ENCODE measurements at regions not wholly inside any gene's neighbourhood (a gene's known extent, or its start where the extent isn't known, plus 50 kb on each side); places are given as distances from the start of the nearest gene placed in this dataset.
A peak's percentile ranks its signal among the peaks of the same experiment; 100 is the strongest.

DNA sequence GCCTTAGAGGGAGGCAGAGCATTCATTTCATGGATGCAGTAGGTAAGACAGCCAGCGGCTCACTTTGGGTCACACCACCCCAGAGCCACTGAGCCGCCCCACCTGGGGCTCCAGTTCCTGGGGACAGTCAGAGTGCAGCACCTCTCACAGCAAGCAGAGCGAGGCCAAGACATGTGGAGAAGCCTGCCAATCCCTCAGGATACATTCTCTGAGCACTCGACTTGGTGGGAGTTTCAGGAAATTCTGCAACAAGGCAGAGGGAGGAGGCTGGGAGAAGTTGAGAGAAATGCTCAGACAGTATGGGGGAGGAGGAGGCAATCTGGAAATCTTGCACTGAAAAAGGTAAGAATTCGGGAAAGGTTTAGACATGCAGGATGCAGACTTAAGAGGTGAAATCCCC, 60.8 kb upstream of the WLS start:
- DNase-seq (ENCODE audit: low read depth, low spot score) = no peak

DNA sequence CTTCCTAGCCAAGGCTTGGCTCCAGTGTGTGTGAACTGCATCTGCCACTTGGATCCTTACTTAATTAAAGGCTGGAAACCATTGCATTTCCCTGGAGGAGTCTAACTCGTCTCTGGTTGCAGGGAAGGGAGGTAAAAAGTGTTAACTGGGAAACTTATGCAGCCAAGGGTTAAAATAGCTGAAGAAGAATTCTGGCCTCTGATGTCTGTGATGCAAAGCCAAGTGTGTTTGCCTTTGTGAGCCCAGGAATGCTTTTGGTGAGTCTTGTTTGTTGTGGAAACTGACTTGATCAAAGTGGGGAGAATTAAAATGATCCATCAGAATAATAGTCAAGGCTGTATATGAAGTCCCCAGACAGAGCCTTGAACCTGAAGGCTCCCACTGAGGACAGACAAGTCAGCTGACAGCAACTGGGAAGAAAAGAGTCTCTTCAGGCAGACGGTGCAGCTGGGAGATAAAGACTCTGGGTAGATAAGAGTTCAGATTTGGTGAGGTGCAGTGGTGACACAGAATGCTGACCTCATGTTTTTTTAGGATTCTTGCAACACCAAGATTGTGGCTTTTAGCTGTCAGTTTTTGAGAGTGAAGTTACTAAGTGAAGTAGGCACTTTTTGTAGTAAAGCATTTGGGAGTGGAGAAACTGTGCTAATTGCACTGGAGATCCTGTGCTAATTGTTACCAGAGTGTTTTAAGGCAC, 59.5 kb upstream of the WLS start:
- DNase-seq (ENCODE audit: low read depth, low spot score) = peak; percentile 77

DNA sequence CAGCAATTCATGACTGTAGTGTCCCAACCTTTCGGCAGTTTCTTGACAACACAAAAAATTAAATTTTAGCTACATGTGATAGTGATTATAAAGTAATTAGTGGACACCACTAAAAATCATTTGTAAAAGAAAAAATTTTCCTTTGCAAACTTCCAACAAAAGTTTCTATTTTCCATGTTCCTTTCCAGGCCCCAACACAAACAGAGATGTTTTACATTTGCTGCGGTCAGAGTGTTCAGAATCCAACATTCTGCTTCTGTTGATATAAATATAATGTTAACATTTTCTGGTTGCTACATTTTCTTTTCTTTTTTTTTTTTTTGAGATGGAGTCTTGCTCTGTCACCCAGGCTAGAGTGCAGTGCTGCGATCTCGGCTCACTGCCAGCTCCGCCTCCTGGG, 54.9 kb upstream of the WLS start:
- no peak for DNase-seq (ENCODE audit: low read depth, low spot score)

DNA sequence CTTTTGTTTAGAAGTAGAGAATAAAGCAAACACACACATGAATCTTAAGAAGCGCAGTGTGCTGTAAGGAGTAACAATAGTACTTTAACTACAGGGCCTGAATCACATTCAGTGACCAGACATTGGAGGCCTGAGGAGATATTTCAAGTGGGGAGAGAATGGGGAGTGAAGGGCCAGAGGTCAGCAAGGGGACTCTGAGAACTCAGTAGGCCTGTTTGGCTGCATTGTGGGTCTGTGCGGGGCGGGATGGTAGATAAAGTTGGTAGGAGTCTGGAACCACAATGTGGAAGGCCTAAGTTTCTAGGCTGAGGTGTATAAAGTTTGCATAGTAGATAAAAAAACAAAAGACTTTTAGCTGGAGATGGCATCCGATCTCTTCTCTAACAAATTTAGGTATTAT, 52.7 kb upstream of the WLS start:
- no peak for DNase-seq (ENCODE audit: low read depth, low spot score)

GRCh38 chr1:68281946-68282615, 49.8 kb upstream of the WLS start:
- no peak for DNase-seq (ENCODE audit: low read depth, low spot score)

Measured in astrocyte of the hippocampus (primary cell).